OCI-LY3 (cell line): ENCODE measurements at regions not wholly inside any gene's neighbourhood (a gene's known extent, or its start where the extent isn't known, plus 50 kb on each side); places are given as distances from the start of the nearest gene placed in this dataset.

Experiments
- EZH2phosphoT487 ChIP-seq: fragments of 200-600 bp; shearing (Covaris generic); IDR thresholded peaks from 2 replicates; pipeline ENCODE4 v1.6.1; 2018; ENCODE audit warnings: antibody characterized with exemption, mixed run types, low read depth
- TF ChIP-seq, protein P1 (sequence below): fragments of 200-600, 300-600 bp; sonication (generic); IDR thresholded peaks from 2 replicates; pipeline ENCODE4 v1.5.1; 2014; ENCODE audit warnings: antibody characterized with exemption, low read length, low read depth

DNA sequence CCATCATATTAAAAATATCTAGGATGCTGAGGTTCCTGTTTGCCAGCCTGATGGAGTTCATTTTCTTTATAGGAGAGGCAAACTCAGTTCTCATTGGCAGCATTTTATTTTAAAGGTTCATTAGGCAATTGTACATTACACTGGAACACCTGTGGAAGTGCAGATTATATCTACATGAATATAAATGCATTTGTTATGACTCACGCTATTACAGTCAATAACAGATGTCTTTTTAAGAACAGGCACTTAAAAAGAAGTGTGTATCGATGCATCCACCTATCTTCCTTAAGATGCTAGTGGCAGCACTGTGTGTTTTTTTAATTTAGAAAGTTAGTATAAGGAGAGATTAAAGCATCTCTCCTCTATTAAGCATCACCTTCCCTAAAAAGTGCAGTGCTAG, 276.5 kb downstream of the PRDM2 start:
- TF ChIP-seq, protein P1, sequence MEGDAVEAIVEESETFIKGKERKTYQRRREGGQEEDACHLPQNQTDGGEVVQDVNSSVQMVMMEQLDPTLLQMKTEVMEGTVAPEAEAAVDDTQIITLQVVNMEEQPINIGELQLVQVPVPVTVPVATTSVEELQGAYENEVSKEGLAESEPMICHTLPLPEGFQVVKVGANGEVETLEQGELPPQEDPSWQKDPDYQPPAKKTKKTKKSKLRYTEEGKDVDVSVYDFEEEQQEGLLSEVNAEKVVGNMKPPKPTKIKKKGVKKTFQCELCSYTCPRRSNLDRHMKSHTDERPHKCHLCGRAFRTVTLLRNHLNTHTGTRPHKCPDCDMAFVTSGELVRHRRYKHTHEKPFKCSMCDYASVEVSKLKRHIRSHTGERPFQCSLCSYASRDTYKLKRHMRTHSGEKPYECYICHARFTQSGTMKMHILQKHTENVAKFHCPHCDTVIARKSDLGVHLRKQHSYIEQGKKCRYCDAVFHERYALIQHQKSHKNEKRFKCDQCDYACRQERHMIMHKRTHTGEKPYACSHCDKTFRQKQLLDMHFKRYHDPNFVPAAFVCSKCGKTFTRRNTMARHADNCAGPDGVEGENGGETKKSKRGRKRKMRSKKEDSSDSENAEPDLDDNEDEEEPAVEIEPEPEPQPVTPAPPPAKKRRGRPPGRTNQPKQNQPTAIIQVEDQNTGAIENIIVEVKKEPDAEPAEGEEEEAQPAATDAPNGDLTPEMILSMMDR = no peak
- TF ChIP-seq EZH2phosphoT487 = no peak
